GM12878 (cell line): ENCODE measurements at regions not wholly inside any gene's neighbourhood (a gene's known extent, or its start where the extent isn't known, plus 50 kb on each side); places are given as distances from the start of the nearest gene placed in this dataset.
"Not testable (repeated sequence)": the region's sequence is repeated elsewhere in the genome, so short reads cannot be mapped to it uniquely, and the experiment has no call there.

ENCODE experiments used
- ATAC-seq: fragments of 200-7000 bp; cut with Tn5 transposase; 3 replicates; pipeline ENCODE4 v1.9.1; 2020; ENCODE audit warnings: mild to moderate bottlenecking, moderate library complexity
- BruUV-seq: library from RNA; stranded (reverse); fragments of 400-500 nt; replicated peaks from 2 replicates; lab custom pipeline; 2021; lab: Mats Ljungman, UMichigan
- CTCF ChIA-PET: fragments of 300-600 bp; sonication (Branson Sonifier 250); formaldehyde crosslinking; extraction: SDS; loops from one replicate; lab custom pipeline; 2021; ENCODE audit warnings: inconsistent platforms; lab: Yijun Ruan, JAX
- POLR2A ChIA-PET: fragments of 350-600 bp; formaldehyde crosslinking; extraction: SDS; loops from one replicate; lab custom pipeline; 2021; ENCODE audit warnings: inconsistent platforms; lab: Charles Lee
- RAD21 ChIA-PET: fragments of 300-600 bp; sonication (Branson Sonifier 250); formaldehyde crosslinking; loops from one replicate; lab custom pipeline; 2023; ENCODE audit warnings: antibody characterized with exemption; ENCODE audit not compliant: unreplicated experiment; lab: Charles Lee
- SMC1A ChIA-PET: fragments of 300-600 bp; sonication (Branson Sonifier 250); formaldehyde crosslinking; loops from one replicate; lab custom pipeline; 2023; ENCODE audit not compliant: unreplicated experiment, uncharacterized antibody; lab: Charles Lee
- DNase-seq: peaks from one replicate; pipeline ENCODE4 v3.0.0-alpha.2; 2011; ENCODE audit warnings: low read depth, low spot score
- FAIRE-seq: peaks from 3 replicates; lab custom pipeline; 2011; peaks lifted over from hg19 to GRCh38; lab: Jason Lieb, UNC
- H2AFZ ChIP-seq: 2 replicates; pipeline ENCODE4 v1.6.0; 2011; ENCODE audit warnings: low read depth, low read length, control low read depth; ENCODE audit not compliant: control insufficient read depth
- H3K27ac ChIP-seq: 2 replicates; pipeline ENCODE4 v1.5.1; 2011; ENCODE audit warnings: control low read depth; ENCODE audit not compliant: control insufficient read depth, insufficient read depth
- H3K27me3 ChIP-seq, 2 experiments: replicated peaks in 1 of 2; 2 replicates each; pipeline versions ENCODE4 v1.6.0 to v1.6.1; 2011; ENCODE audit warnings: low read length in 1 of 2; ENCODE audit not compliant: control insufficient read depth in 2 of 2, insufficient read depth in 2 of 2
- H3K36me3 ChIP-seq, 2 experiments: 2 replicates each; pipeline ENCODE4 v1.5.1; 2011; ENCODE audit warnings: low read length in 1 of 2; ENCODE audit not compliant: control insufficient read depth in 2 of 2, insufficient read depth in 2 of 2
- H3K4me1 ChIP-seq: 2 replicates; pipeline ENCODE4 v1.6.1; 2011; ENCODE audit warnings: mild to moderate bottlenecking, low read length, moderate library complexity, mixed read lengths; ENCODE audit not compliant: control insufficient read depth, insufficient read depth
- H3K4me2 ChIP-seq: 2 replicates; pipeline ENCODE4 v1.6.0; 2011; ENCODE audit warnings: control low read depth; ENCODE audit not compliant: control insufficient read depth, insufficient read depth
- H3K4me3 ChIP-seq: fragments of 200-600 bp; sonication (generic); 2 replicates; pipeline ENCODE4 v1.5.1; 2016
- H3K79me2 ChIP-seq: 2 replicates; pipeline ENCODE4 v1.6.0; 2011; ENCODE audit warnings: low read length; ENCODE audit not compliant: control insufficient read depth, insufficient read depth
- H3K9ac ChIP-seq: 2 replicates; pipeline ENCODE4 v1.8.0; 2011; ENCODE audit warnings: low read length, control low read depth, mixed read lengths; ENCODE audit not compliant: control insufficient read depth, insufficient read depth
- H3K9me3 ChIP-seq: replicated peaks from 3 replicates; pipeline ENCODE4 v1.5.1; 2011; ENCODE audit warnings: mild to moderate bottlenecking, low read length; ENCODE audit not compliant: control insufficient read depth, insufficient read depth
- H4K20me1 ChIP-seq: 2 replicates; pipeline ENCODE4 v1.6.0; 2011; ENCODE audit not compliant: control insufficient read depth, insufficient read depth
- CBX3 ChIP-seq: fragments of 200-600 bp; sonication (generic); IDR thresholded peaks from 2 replicates; pipeline ENCODE4 v1.6.1; 2016; ENCODE audit warnings: low read depth, borderline replicate concordance
- CREM ChIP-seq: IDR thresholded peaks from 2 replicates; pipeline ENCODE4 v1.6.1; 2014; ENCODE audit warnings: antibody characterized with exemption, low read depth
- HDAC6 ChIP-seq: fragments of 200-600 bp; sonication (generic); IDR thresholded peaks from one replicate; pipeline ENCODE4 v1.8.0; 2017; ENCODE audit warnings: antibody characterized with exemption; ENCODE audit not compliant: unreplicated experiment
- NFYA ChIP-seq: IDR thresholded peaks from 2 replicates; pipeline ENCODE4 v1.6.1; 2011; ENCODE audit warnings: low read depth, mild to moderate bottlenecking, low read length, improper control_type of control experiment, borderline replicate concordance
- RB1 ChIP-seq: fragments of 450-650 bp; formaldehyde crosslinking; IDR thresholded peaks from 2 replicates; pipeline ENCODE4 v1.6.1; 2017; ENCODE audit warnings: mild to moderate bottlenecking, borderline replicate concordance
- SP1 ChIP-seq: IDR thresholded peaks from one replicate; pipeline ENCODE4 v1.6.1; 2011; ENCODE audit warnings: low read depth, low read length
- SUPT20H ChIP-seq: IDR thresholded peaks from 2 replicates; pipeline ENCODE4 v1.6.1; 2011; ENCODE audit warnings: low read depth, mild to moderate bottlenecking, low read length, moderate library complexity, borderline replicate concordance; ENCODE audit not compliant: control insufficient read depth
- ZNF24 ChIP-seq: fragments of 450-650 bp; IDR thresholded peaks from 2 replicates; pipeline ENCODE4 v1.6.1; 2017; ENCODE audit warnings: antibody characterized with exemption, mild to moderate bottlenecking
- ZNF274 ChIP-seq: IDR thresholded peaks from one replicate; pipeline ENCODE4 v1.8.0; 2011; ENCODE audit not compliant: insufficient read length, insufficient read depth
- WGBS: methylation state at CpG from one replicate; pipeline ENCODE4 v1.1.6; 2016; ENCODE audit warnings: low lambda C conversion rate; ENCODE audit not compliant: insufficient replicate concordance, insufficient coverage; ENCODE audit errors: missing lambda C conversion rate; 5-methylcytosine and 5-hydroxymethylcytosine counted together
- in situ Hi-C: fragments of 300-500 bp; cut with MboI; formaldehyde crosslinking; loops from 9 replicates; pipeline ENCODE4 v1.14.3; 2018; ENCODE audit warnings: mixed read lengths
- intact Hi-C: fragments of 100-400 bp; cut with micrococcal nuclease; formaldehyde crosslinking; loops from one replicate; pipeline ENCODE4 v1.14.2; 2022; ENCODE audit not compliant: unreplicated experiment
- TF ChIP-seq, protein P1 (sequence below): IDR thresholded peaks from 2 replicates; pipeline ENCODE4 v1.6.1; 2011; ENCODE audit warnings: borderline replicate concordance, low read depth, mild to moderate bottlenecking, moderate library complexity, mixed read lengths, low read length; ENCODE audit not compliant: insufficient read depth; ENCODE audit errors: extremely low read length
- TF ChIP-seq, protein P2 (sequence below): IDR thresholded peaks from 2 replicates; pipeline ENCODE4 v1.6.1; 2012; ENCODE audit warnings: low read depth, low read length, improper control_type of control experiment

DNA sequence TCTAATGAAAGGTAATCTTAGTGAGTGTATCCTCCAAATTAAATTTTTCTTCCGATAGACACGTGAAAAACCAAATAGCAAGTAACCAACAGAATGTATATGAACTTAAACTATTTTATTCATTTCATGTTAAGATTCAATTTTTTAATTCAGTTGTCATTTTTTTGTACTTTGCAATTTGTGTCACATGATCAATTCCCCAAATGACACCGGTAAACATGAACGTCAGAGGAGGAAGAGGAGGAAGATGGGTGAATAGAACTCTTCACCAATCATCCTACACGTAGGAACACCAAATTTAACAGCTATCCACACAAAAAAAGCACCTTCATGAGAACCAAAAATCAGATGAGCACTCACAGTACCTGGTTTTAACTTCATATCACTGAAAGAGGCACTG is 401.4 kb upstream of the MIR17HG start:
- BruUV-seq, FAIRE-seq: not testable (repeated sequence)
- 12% methylated on average over 5 of the region's 5 CpGs for WGBS

DNA sequence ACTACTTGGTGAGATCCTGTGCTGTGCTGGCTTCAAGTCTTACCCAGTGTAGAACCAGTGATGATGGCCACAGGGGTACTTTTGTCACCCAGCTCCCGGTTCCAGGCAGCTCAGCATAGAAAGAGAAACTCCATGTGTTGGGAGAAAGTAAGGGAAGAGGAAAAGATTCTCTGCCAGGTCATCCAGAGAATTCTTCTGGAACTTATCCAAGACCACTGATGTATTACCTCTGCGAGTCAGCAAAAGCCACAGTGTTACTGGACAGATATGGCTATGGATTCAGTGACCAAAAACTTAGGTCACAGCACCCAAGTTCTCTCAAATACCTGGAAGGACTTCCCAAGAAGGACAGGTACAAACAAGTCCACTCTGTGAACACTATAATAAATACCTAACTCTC is 399.5 kb upstream of the MIR17HG start:
- TF ChIP-seq NFYA, result no peak
- no peak for TF ChIP-seq HDAC6
- TF ChIP-seq SUPT20H, result no peak
- no peak for TF ChIP-seq ZNF274
- no peak for TF ChIP-seq RB1
- no peak for TF ChIP-seq SP1
- no peak for TF ChIP-seq CBX3
- TF ChIP-seq, protein P1, sequence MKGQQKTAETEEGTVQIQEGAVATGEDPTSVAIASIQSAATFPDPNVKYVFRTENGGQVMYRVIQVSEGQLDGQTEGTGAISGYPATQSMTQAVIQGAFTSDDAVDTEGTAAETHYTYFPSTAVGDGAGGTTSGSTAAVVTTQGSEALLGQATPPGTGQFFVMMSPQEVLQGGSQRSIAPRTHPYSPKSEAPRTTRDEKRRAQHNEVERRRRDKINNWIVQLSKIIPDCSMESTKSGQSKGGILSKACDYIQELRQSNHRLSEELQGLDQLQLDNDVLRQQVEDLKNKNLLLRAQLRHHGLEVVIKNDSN, result no peak
- TF ChIP-seq ZNF24, result no peak
- TF ChIP-seq, protein P2, sequence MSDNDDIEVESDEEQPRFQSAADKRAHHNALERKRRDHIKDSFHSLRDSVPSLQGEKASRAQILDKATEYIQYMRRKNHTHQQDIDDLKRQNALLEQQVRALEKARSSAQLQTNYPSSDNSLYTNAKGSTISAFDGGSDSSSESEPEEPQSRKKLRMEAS, result no peak
- no peak for TF ChIP-seq CREM
- Histone ChIP-seq H4K20me1 (no peaks in the 10 kb centered on the region), H3K4me3 (no peak overlapping the region), H3K27ac (no peak overlapping the region), H3K4me1 (no peaks in the 10 kb centered on the region), H2AFZ (no peak overlapping the region), H3K36me3 (no peaks in the 10 kb centered on the region), H3K9me3 (no peaks in the 10 kb centered on the region), H3K4me2 (no peak overlapping the region), H3K79me2 (no peaks in the 10 kb centered on the region), H3K9ac (no peak overlapping the region), H3K27me3 (no peaks in the 10 kb centered on the region)
- in situ Hi-C loops (no loop called here), intact Hi-C loops (no loop called here)
- ChIA-PET SMC1A (no interaction called here), RAD21 (no interaction called here), CTCF (no interaction called here), POLR2A (no interaction called here)
- DNase-seq (no peak), FAIRE-seq (no peak), ATAC-seq (no peak)
- no TSS peak for BruUV-seq
- WGBS, result 3% methylated on average over 2 of the region's 2 CpGs

More for the DNA sequence above, 401.4 kb upstream of the MIR17HG start:
- H4K20me1 ChIP-seq, H2AFZ ChIP-seq, H3K27me3 ChIP-seq, in situ Hi-C loops, H3K27ac ChIP-seq, H3K4me1 ChIP-seq, H3K9me3 ChIP-seq, H3K4me3 ChIP-seq, ATAC-seq, H3K36me3 ChIP-seq, DNase-seq, H3K79me2 ChIP-seq, H3K4me2 ChIP-seq, intact Hi-C loops, POLR2A ChIA-PET, H3K9ac ChIP-seq, SMC1A ChIA-PET, RAD21 ChIA-PET, CTCF ChIA-PET: not testable (repeated sequence)
